ENCODE measurements at regions not wholly inside any gene's neighbourhood (a gene's known extent, or its start where the extent isn't known, plus 50 kb on each side); places are given as distances from the start of the nearest gene placed in this dataset.

DNA sequence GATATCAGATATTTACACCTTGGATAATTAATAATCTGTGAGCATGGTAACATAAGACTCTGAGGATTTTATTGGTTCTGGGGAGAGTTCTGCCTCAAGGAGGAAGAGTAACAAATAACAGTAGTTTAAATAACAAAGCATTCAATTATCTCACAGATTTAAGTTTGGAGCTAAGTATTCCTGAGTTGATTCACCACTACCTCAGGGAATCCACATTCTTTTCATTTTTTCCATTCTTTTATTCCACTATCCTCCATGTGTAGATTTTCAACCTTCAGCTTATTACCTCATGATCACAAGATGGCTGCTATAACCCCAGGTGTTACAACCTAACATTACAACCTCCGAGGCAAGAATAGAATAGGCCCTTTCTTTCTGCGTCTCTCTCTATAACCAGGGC is 252.2 kb upstream of the TOX3 start:
- no peak for DNase-seq
- Histone ChIP-seq H3K4me3 (no peak overlapping the region), H3K27me3 (no peaks in the 10 kb centered on the region), H3K4me1 (no peaks in the 10 kb centered on the region), H3K27ac (no peak overlapping the region), H3K9me3 (no peaks in the 10 kb centered on the region), H3K36me3 (no peaks in the 10 kb centered on the region)
- no peak for ATAC-seq
- intact Hi-C loops (cut with DNase I) = no loop called here
- TF ChIP-seq, protein P1, sequence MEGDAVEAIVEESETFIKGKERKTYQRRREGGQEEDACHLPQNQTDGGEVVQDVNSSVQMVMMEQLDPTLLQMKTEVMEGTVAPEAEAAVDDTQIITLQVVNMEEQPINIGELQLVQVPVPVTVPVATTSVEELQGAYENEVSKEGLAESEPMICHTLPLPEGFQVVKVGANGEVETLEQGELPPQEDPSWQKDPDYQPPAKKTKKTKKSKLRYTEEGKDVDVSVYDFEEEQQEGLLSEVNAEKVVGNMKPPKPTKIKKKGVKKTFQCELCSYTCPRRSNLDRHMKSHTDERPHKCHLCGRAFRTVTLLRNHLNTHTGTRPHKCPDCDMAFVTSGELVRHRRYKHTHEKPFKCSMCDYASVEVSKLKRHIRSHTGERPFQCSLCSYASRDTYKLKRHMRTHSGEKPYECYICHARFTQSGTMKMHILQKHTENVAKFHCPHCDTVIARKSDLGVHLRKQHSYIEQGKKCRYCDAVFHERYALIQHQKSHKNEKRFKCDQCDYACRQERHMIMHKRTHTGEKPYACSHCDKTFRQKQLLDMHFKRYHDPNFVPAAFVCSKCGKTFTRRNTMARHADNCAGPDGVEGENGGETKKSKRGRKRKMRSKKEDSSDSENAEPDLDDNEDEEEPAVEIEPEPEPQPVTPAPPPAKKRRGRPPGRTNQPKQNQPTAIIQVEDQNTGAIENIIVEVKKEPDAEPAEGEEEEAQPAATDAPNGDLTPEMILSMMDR (IDR thresholded peaks at IDR 0.05) = no peak

DNA sequence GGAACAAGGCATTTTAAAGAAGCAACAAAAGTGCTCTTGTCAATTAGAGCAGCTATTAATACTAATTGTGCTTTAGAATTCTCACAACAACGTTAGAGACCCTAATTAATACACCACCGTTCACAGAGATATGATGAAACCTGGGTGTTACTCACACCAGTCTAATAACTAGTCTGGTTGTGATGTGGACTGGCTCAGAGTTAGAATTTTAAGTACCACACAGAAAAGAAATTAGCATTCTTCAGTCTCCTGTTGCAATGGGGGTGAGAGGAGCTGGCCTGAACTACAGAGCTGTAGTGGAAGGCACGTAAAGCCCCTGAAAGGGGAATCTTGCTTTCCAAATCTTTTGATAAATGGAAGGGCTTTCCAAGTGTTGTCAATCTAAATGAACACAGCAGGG is 240.8 kb upstream of the TOX3 start:
- no peaks in the 10 kb centered on the region for H3K9me3 ChIP-seq
- TF ChIP-seq, protein P1 (IDR thresholded peaks at IDR 0.05) = no peak

DNA sequence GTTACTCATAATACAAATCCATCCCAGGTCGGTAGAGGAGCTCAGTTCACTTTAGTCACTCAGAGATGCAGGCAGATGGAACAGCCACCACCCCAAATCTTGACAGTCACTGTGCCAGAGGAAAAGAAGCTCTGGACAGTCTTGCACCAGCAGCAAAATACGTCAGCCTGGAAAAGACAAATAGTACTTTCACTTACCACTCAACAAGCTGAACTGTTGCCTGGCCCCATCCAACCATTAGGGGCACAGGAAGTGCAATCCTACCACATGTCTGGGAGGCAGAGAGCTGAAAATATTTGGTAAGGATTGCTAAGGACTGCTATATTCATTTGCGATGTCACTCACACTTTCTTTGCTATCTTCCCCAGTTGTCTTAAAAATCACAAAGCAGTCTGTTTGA is 239.1 kb upstream of the TOX3 start:
- ATAC-seq = peak; percentile 71

More for the DNA sequence above, 240.8 kb upstream of the TOX3 start:
- H3K27ac ChIP-seq = no peak overlapping the region
- no peaks in the 10 kb centered on the region for H3K27me3 ChIP-seq
- intact Hi-C loops (cut with DNase I) = no loop called here
- H3K4me3 ChIP-seq = no peak overlapping the region
- H3K36me3 ChIP-seq = no peaks in the 10 kb centered on the region
- ATAC-seq = no peak
- H3K4me1 ChIP-seq = no peaks in the 10 kb centered on the region
- no peak for DNase-seq

DNA sequence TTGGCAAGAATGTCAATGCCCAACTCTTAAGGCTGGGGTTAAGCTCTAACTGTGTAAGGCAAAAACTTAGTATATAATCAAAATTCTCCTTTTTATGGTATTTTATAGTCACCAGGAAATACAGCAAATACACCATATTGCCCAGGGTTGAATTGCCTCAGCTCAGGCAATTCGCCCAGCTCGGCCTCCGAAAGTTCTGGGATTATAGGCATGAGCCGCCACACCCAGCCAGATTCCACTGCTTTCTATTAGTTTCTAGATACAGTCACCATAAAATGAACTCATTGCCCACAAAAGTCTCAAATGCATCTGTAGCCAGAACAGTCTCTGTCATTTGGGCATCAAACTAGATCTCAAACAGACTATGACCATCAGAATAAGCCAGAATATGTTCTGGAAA is 238.7 kb upstream of the TOX3 start:
- Histone ChIP-seq H3K4me1 (no peaks in the 10 kb centered on the region), H3K27ac (no peak overlapping the region), H3K9me3 (no peaks in the 10 kb centered on the region), H3K27me3 (no peaks in the 10 kb centered on the region), H3K4me3 (no peak overlapping the region), H3K36me3 (no peaks in the 10 kb centered on the region)
- ATAC-seq = no peak
- TF ChIP-seq, protein P1 (IDR thresholded peaks at IDR 0.05) = no peak
- DNase-seq = no peak
- intact Hi-C loops (cut with DNase I) = no loop called here

More for the DNA sequence above, 239.1 kb upstream of the TOX3 start:
- no peaks in the 10 kb centered on the region for H3K27me3 ChIP-seq
- no peak overlapping the region for H3K27ac ChIP-seq
- H3K9me3 ChIP-seq = no peaks in the 10 kb centered on the region
- no peak for DNase-seq
- H3K36me3 ChIP-seq = no peaks in the 10 kb centered on the region
- TF ChIP-seq, protein P1 (IDR thresholded peaks at IDR 0.05) = no peak
- H3K4me1 ChIP-seq = no peaks in the 10 kb centered on the region
- intact Hi-C loops (cut with DNase I) = no loop called here
- H3K4me3 ChIP-seq = no peak overlapping the region

DNA sequence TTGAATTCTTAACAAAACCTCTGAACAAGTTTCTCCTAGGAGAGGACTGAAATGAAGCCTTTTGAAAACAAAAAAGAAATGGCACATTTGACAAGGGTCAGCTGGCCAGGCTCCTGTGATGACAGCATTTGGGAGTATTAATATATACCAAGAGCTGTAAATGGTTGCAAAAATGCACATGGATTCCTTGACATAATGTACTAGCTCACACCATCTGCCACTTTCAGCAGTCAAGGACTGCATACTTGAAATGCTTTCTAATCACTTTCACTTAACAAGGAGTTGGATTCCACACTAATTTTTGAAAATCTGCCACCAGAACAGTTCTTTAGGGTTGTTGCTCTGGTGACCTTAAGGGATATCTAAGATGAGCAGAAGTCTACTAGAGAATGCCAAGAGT is 236.7 kb upstream of the TOX3 start:
- Histone ChIP-seq H3K27me3 (no peaks in the 10 kb centered on the region), H3K4me3 (no peak overlapping the region), H3K9me3 (no peaks in the 10 kb centered on the region), H3K27ac (no peak overlapping the region), H3K36me3 (no peaks in the 10 kb centered on the region), H3K4me1 (no peaks in the 10 kb centered on the region)
- TF ChIP-seq, protein P1 (IDR thresholded peaks at IDR 0.05) = no peak
- ATAC-seq (peak; percentile 22), DNase-seq (no peak)
- intact Hi-C loops (cut with DNase I) = no loop called here

DNA sequence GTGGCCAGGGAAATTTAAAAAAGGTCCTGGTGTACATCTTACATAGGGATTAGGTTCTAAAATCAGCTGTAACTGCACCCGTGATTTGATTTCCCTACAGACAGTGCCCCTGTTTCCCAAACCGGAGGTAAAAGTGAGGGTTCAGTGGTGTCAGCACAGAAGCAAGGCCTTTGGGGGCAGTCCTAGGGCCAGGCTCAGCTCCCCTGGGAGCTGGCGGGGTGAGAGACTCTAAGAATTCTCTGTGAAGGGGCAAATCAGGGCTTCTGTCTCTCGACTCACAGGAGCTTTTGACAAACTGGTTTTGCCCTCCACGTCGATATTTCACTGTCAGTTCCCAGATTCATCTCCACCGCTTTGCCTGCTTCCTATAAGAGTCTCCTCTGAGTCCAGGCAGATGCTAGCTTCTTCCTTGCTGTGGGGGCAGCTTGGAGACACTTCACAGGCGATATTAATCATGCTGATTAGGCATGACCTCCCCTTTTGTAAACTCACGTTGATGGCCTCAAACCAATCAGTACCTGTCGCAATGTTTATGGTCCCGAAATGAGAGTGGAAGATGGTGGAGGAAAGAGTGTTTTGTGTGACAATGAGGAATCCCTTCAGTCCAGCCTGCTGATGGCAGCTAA is 234.2 kb upstream of the TOX3 start:
- DNase-seq (no peak), ATAC-seq (no peak)
- no peaks in the 10 kb centered on the region for H3K36me3 ChIP-seq
- no peaks in the 10 kb centered on the region for H3K27me3 ChIP-seq
- intact Hi-C loops (cut with DNase I) = no loop called here
- no peak overlapping the region for H3K27ac ChIP-seq
- H3K4me1 ChIP-seq = no peaks in the 10 kb centered on the region
- no peak overlapping the region for H3K4me3 ChIP-seq
- TF ChIP-seq, protein P1 (IDR thresholded peaks at IDR 0.05) = no peak
- no peaks in the 10 kb centered on the region for H3K9me3 ChIP-seq

Data from upper lobe of right lung (tissue), 1 donor.